ENCODE measurements at regions not wholly inside any gene's neighbourhood (a gene's known extent, or its start where the extent isn't known, plus 50 kb on each side); places are given as distances from the start of the nearest gene placed in this dataset.

GRCh38 chr5:129372025-129372424, 88.1 kb upstream of the ADAMTS19 start:
- TF ChIP-seq ZNF274 (IDR thresholded peaks at IDR 0.05; ENCODE audit: low read depth, low read length) (no peak), YY1 (IDR thresholded peaks at IDR 0.05; ENCODE audit: insufficient read depth, insufficient read length) (no peak)
